GM12878 (cell line): ENCODE measurements at regions not wholly inside any gene's neighbourhood (a gene's known extent, or its start where the extent isn't known, plus 50 kb on each side); places are given as distances from the start of the nearest gene placed in this dataset.

Experiments
- CBFB ChIP-seq: IDR thresholded peaks from 2 replicates; pipeline ENCODE4 v1.6.1; 2016; ENCODE audit warnings: antibody characterized with exemption, low read depth
- CHD2 ChIP-seq: IDR thresholded peaks from 2 replicates; pipeline ENCODE4 v1.6.1; 2011; ENCODE audit warnings: low read depth, low read length, improper control_type of control experiment, borderline replicate concordance
- ESRRA ChIP-seq: IDR thresholded peaks from 2 replicates; pipeline ENCODE4 v1.6.1; 2012; ENCODE audit warnings: mild to moderate bottlenecking, low read length, improper control_type of control experiment
- FOXK2 ChIP-seq: fragments of 450-650 bp; IDR thresholded peaks from 2 replicates; pipeline ENCODE4 v1.6.1; 2017; ENCODE audit warnings: mild to moderate bottlenecking, moderate library complexity
- GATAD2B ChIP-seq: fragments of 450-650 bp; conservative IDR thresholded peaks from 2 replicates; pipeline ENCODE4 v1.6.1; 2017; ENCODE audit warnings: low read depth, mild to moderate bottlenecking, moderate library complexity
- NFYB ChIP-seq: IDR thresholded peaks from 2 replicates; pipeline ENCODE4 v1.6.1; 2011; ENCODE audit warnings: low read depth, mild to moderate bottlenecking, low read length, improper control_type of control experiment, moderate library complexity; ENCODE audit not compliant: insufficient read depth
- PAX8 ChIP-seq: fragments of 450-650 bp; IDR thresholded peaks from 2 replicates; pipeline ENCODE4 v1.6.1; 2017; ENCODE audit warnings: mild to moderate bottlenecking, moderate library complexity
- POLR2A ChIP-seq: IDR thresholded peaks from 2 replicates; pipeline ENCODE4 v1.6.1; 2011; ENCODE audit warnings: low read depth, mild to moderate bottlenecking, low read length
- REST ChIP-seq: IDR thresholded peaks from 2 replicates; pipeline ENCODE4 v1.6.1; 2012; ENCODE audit warnings: mild to moderate bottlenecking, low read depth, low read length
- SUZ12 ChIP-seq: fragments of 200-600 bp; sonication (generic); IDR thresholded peaks from one replicate; pipeline ENCODE4 v1.6.1; 2018; ENCODE audit warnings: antibody characterized with exemption, mild to moderate bottlenecking; ENCODE audit not compliant: unreplicated experiment
- TBL1XR1 ChIP-seq: IDR thresholded peaks from 2 replicates; pipeline ENCODE4 v1.6.1; 2012; ENCODE audit warnings: low read depth, low read length, improper control_type of control experiment
- TF ChIP-seq, protein P1 (sequence below): fragments of 450-650 bp; IDR thresholded peaks from 2 replicates; pipeline ENCODE4 v1.6.1; 2017; ENCODE audit warnings: low read depth, mild to moderate bottlenecking, moderate library complexity

DNA sequence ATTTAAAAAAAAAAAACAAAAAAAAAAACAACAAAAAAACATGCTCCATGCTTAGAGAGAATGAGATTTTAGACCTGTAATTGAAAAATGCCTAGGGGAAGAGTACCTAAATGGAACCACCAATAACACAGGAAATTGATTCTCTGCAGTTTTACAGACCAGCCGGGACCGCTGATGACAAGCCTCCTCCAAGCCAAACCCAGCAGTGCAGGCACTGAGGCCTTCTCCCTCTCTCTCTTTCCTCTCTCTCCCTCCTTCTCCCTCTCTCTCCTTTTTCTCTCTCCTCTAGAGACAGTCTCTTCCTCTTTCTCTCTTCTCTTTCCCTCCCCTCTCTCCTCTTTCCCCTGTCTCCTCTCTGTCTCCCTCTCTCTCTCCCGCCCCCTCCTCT lies 228.8 kb upstream of the COPS8 start (continued):
- TF ChIP-seq CBFB (no peak), POLR2A (no peak), NFYB (no peak), GATAD2B (no peak), ESRRA (no peak), FOXK2 (no peak), SUZ12 (no peak), REST (no peak), PAX8 (no peak), TBL1XR1 (no peak), CHD2 (no peak)
- TF ChIP-seq, protein P1, sequence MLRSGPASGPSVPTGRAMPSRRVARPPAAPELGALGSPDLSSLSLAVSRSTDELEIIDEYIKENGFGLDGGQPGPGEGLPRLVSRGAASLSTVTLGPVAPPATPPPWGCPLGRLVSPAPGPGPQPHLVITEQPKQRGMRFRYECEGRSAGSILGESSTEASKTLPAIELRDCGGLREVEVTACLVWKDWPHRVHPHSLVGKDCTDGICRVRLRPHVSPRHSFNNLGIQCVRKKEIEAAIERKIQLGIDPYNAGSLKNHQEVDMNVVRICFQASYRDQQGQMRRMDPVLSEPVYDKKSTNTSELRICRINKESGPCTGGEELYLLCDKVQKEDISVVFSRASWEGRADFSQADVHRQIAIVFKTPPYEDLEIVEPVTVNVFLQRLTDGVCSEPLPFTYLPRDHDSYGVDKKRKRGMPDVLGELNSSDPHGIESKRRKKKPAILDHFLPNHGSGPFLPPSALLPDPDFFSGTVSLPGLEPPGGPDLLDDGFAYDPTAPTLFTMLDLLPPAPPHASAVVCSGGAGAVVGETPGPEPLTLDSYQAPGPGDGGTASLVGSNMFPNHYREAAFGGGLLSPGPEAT: no peak
